SK-N-SH (cell line): ENCODE measurements at regions not wholly inside any gene's neighbourhood (a gene's known extent, or its start where the extent isn't known, plus 50 kb on each side); places are given as distances from the start of the nearest gene placed in this dataset.

Experiments
- CHD2 ChIP-seq: fragments of 150-350 bp; IDR thresholded peaks from 2 replicates; pipeline ENCODE4 v1.6.1; 2018; ENCODE audit warnings: low read length; ENCODE audit not compliant: partially characterized antibody
- CTCF ChIP-seq: fragments of 200-600 bp; sonication (generic); IDR thresholded peaks from 2 replicates; pipeline ENCODE4 v1.6.1; 2017; ENCODE audit warnings: antibody characterized with exemption, mild to moderate bottlenecking, moderate library complexity
- MXI1 ChIP-seq: IDR thresholded peaks from 2 replicates; pipeline ENCODE4 v1.6.1; 2012; ENCODE audit warnings: mild to moderate bottlenecking, low read depth, low read length, improper control_type of control experiment
- NRF1 ChIP-seq: IDR thresholded peaks from 2 replicates; pipeline ENCODE4 v1.6.1; 2012; ENCODE audit warnings: low read depth, mild to moderate bottlenecking, low read length
- POLR2AphosphoS5 ChIP-seq: IDR thresholded peaks from 2 replicates; pipeline ENCODE4 v1.6.1; 2012; ENCODE audit warnings: low read depth, low read length
- RAD21 ChIP-seq: IDR thresholded peaks from 2 replicates; pipeline ENCODE4 v1.6.1; 2012; ENCODE audit warnings: mild to moderate bottlenecking, low read length
- RFX5 ChIP-seq: IDR thresholded peaks from 2 replicates; pipeline ENCODE4 v1.6.1; 2012; ENCODE audit warnings: mild to moderate bottlenecking, improper control_type of control experiment, low read length
- SIN3A ChIP-seq: IDR thresholded peaks from 2 replicates; pipeline ENCODE4 v1.6.1; 2012; ENCODE audit warnings: low read depth, mild to moderate bottlenecking, low read length, moderate library complexity, borderline replicate concordance
- ZBTB33 ChIP-seq: IDR thresholded peaks from 2 replicates; pipeline ENCODE4 v1.4.0; 2012; ENCODE audit warnings: low read depth, borderline replicate concordance
- TF ChIP-seq, protein P1 (sequence below): IDR thresholded peaks from 2 replicates; pipeline ENCODE4 v1.4.0; 2012; ENCODE audit warnings: low read depth

DNA sequence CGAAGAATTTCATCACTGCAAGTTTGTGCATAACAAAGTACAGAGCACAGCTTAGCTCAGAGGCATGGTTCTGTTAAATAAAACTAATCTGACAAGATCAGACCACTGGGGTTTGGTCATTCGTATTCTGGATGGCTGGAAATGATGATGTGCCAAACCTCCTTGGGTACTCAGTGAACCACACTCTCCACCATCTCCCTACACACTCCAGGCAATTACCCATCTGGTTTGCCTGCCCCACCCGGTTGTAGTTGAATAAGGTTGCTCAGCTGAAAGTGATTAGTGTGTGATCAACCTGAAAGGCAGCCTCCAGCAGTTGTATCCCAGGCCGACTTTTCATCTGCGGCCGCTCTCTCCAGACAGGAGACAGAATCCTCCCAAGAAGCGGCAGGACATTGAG, 371.4 kb downstream of the TLE1 start:
- TF ChIP-seq SIN3A (no peak), CTCF (no peak), NRF1 (no peak), MXI1 (no peak), POLR2AphosphoS5 (no peak), CHD2 (no peak), ZBTB33 (no peak), RFX5 (no peak), RAD21 (no peak)
- TF ChIP-seq, protein P1, sequence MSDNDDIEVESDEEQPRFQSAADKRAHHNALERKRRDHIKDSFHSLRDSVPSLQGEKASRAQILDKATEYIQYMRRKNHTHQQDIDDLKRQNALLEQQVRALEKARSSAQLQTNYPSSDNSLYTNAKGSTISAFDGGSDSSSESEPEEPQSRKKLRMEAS, result no peak
